ENCODE measurements at regions not wholly inside any gene's neighbourhood (a gene's known extent, or its start where the extent isn't known, plus 50 kb on each side); places are given as distances from the start of the nearest gene placed in this dataset.

GRCh38 chr6:163839296-163839695, 424.8 kb downstream of the QKI start:
- Mint-ChIP-seq H3K9me3 (peaks cover 11% of the 10 kb centered on the region), H3K4me3 (no peak overlapping the region), H3K36me3 (ENCODE audit: low read depth) (no peaks in the 10 kb centered on the region), H3K27ac (no peak overlapping the region), H3K27me3 (no peaks in the 10 kb centered on the region), H3K4me1 (no peaks in the 10 kb centered on the region)
- ChIA-PET POLR2A (no interaction called here), CTCF (no interaction called here)
- DNase-seq = no peak

- no peaks in the 10 kb centered on the region for H3K27me3 Mint-ChIP-seq
- H3K27ac Mint-ChIP-seq = no peak overlapping the region
- no peaks in the 10 kb centered on the region for H3K36me3 Mint-ChIP-seq (ENCODE audit: low read depth)
- no peak overlapping the region for H3K4me3 Mint-ChIP-seq
- POLR2A ChIA-PET = no interaction called here
- DNase-seq = no peak
- peaks cover 11% of the 10 kb centered on the region for H3K9me3 Mint-ChIP-seq
- CTCF ChIA-PET = no interaction called here
- no peaks in the 10 kb centered on the region for H3K4me1 Mint-ChIP-seq
These were observed 423.3 kb downstream of the QKI start for GRCh38 chr6:163837691-163838431.

GRCh38 chr6:163836876-163837690, 422.6 kb downstream of the QKI start:
- H3K4me1 Mint-ChIP-seq = no peaks in the 10 kb centered on the region
- H3K4me3 Mint-ChIP-seq = no peak overlapping the region
- no peaks in the 10 kb centered on the region for H3K27me3 Mint-ChIP-seq
- POLR2A ChIA-PET = no interaction called here
- no peak for DNase-seq
- H3K27ac Mint-ChIP-seq = no peak overlapping the region
- CTCF ChIA-PET = no interaction called here
- H3K9me3 Mint-ChIP-seq = peaks cover 10% of the 10 kb centered on the region
- H3K36me3 Mint-ChIP-seq (ENCODE audit: low read depth) = no peaks in the 10 kb centered on the region

GRCh38 chr6:163835439-163836171, 421.1 kb downstream of the QKI start:
- no peak overlapping the region for H3K4me3 Mint-ChIP-seq
- no peaks in the 10 kb centered on the region for H3K27me3 Mint-ChIP-seq
- POLR2A ChIA-PET = no interaction called here
- no peak for DNase-seq
- peaks cover 3% of the 10 kb centered on the region for H3K9me3 Mint-ChIP-seq
- H3K27ac Mint-ChIP-seq = no peak overlapping the region
- H3K4me1 Mint-ChIP-seq = no peaks in the 10 kb centered on the region
- no peaks in the 10 kb centered on the region for H3K36me3 Mint-ChIP-seq (ENCODE audit: low read depth)
- CTCF ChIA-PET = no interaction called here

- Mint-ChIP-seq H3K4me3 (no peak overlapping the region), H3K27me3 (no peaks in the 10 kb centered on the region), H3K27ac (no peak overlapping the region), H3K36me3 (ENCODE audit: low read depth) (no peaks in the 10 kb centered on the region), H3K4me1 (no peaks in the 10 kb centered on the region), H3K9me3 (peaks cover 3% of the 10 kb centered on the region)
- DNase-seq = no peak
- CTCF ChIA-PET = no interaction called here
- POLR2A ChIA-PET = no interaction called here
These were observed 419.9 kb downstream of the QKI start for GRCh38 chr6:163834226-163834970.

- H3K4me1 Mint-ChIP-seq = no peaks in the 10 kb centered on the region
- DNase-seq = no peak
- H3K9me3 Mint-ChIP-seq = peaks cover 3% of the 10 kb centered on the region
- ChIA-PET POLR2A (no interaction called here), CTCF (no interaction called here)
- no peak overlapping the region for H3K27ac Mint-ChIP-seq
- no peaks in the 10 kb centered on the region for H3K27me3 Mint-ChIP-seq
- H3K4me3 Mint-ChIP-seq = no peak overlapping the region
- H3K36me3 Mint-ChIP-seq (ENCODE audit: low read depth) = no peaks in the 10 kb centered on the region
These were observed 417.2 kb downstream of the QKI start for GRCh38 chr6:163831736-163832135.

- ChIA-PET CTCF (no interaction called here), POLR2A (no interaction called here)
- Mint-ChIP-seq H3K27ac (no peak overlapping the region), H3K9me3 (peaks cover 3% of the 10 kb centered on the region), H3K36me3 (ENCODE audit: low read depth) (no peaks in the 10 kb centered on the region), H3K4me1 (no peaks in the 10 kb centered on the region), H3K4me3 (no peak overlapping the region), H3K27me3 (no peaks in the 10 kb centered on the region)
- no peak for DNase-seq
These were observed 416.1 kb downstream of the QKI start for GRCh38 chr6:163830641-163831040.

GRCh38 chr6:163828038-163828795, 413.7 kb downstream of the QKI start:
- Mint-ChIP-seq H3K27ac (no peak overlapping the region), H3K9me3 (no peaks in the 10 kb centered on the region), H3K4me1 (no peaks in the 10 kb centered on the region), H3K27me3 (no peaks in the 10 kb centered on the region), H3K4me3 (no peak overlapping the region), H3K36me3 (ENCODE audit: low read depth) (no peaks in the 10 kb centered on the region)
- no peak for DNase-seq
- ChIA-PET POLR2A (no interaction called here), CTCF (interaction anchor here (0.6 kb wide), 1 partner anchor 25 kb away, joined by 3 read pairs; no protein-coding TSS in a partner anchor)

- POLR2A ChIA-PET = no interaction called here
- Mint-ChIP-seq H3K4me3 (no peak overlapping the region), H3K36me3 (ENCODE audit: low read depth) (no peaks in the 10 kb centered on the region), H3K4me1 (no peaks in the 10 kb centered on the region), H3K27me3 (no peaks in the 10 kb centered on the region), H3K9me3 (no peaks in the 10 kb centered on the region), H3K27ac (no peak overlapping the region)
- CTCF ChIA-PET = interaction anchor here (0.6 kb wide), 1 partner anchor 23 kb away, joined by 3 read pairs; no protein-coding TSS in a partner anchor
- no peak for DNase-seq
These were observed 412.6 kb downstream of the QKI start for GRCh38 chr6:163827143-163827542.

GRCh38 chr6:163826629-163827028, 412.1 kb downstream of the QKI start:
- H3K27me3 Mint-ChIP-seq = no peaks in the 10 kb centered on the region
- H3K36me3 Mint-ChIP-seq (ENCODE audit: low read depth) = no peaks in the 10 kb centered on the region
- H3K4me1 Mint-ChIP-seq = no peaks in the 10 kb centered on the region
- DNase-seq = no peak
- ChIA-PET POLR2A (no interaction called here), CTCF (no interaction called here)
- no peaks in the 10 kb centered on the region for H3K9me3 Mint-ChIP-seq
- no peak overlapping the region for H3K4me3 Mint-ChIP-seq
- H3K27ac Mint-ChIP-seq = no peak overlapping the region

GRCh38 chr6:163825033-163825432, 410.5 kb downstream of the QKI start:
- POLR2A ChIA-PET = no interaction called here
- no peak overlapping the region for H3K4me3 Mint-ChIP-seq
- no peaks in the 10 kb centered on the region for H3K27me3 Mint-ChIP-seq
- H3K27ac Mint-ChIP-seq = no peak overlapping the region
- H3K9me3 Mint-ChIP-seq = no peaks in the 10 kb centered on the region
- no peaks in the 10 kb centered on the region for H3K36me3 Mint-ChIP-seq (ENCODE audit: low read depth)
- DNase-seq = no peak
- H3K4me1 Mint-ChIP-seq = no peaks in the 10 kb centered on the region
- CTCF ChIA-PET = no interaction called here

GRCh38 chr6:163823577-163823976, 409.1 kb downstream of the QKI start:
- H3K9me3 Mint-ChIP-seq = no peaks in the 10 kb centered on the region
- ChIA-PET CTCF (no interaction called here), POLR2A (no interaction called here)
- no peaks in the 10 kb centered on the region for H3K27me3 Mint-ChIP-seq
- H3K4me3 Mint-ChIP-seq = no peak overlapping the region
- DNase-seq = no peak
- H3K4me1 Mint-ChIP-seq = no peaks in the 10 kb centered on the region
- no peak overlapping the region for H3K27ac Mint-ChIP-seq
- no peaks in the 10 kb centered on the region for H3K36me3 Mint-ChIP-seq (ENCODE audit: low read depth)
